Tibial nerve (tissue), 4 donors: ENCODE measurements at regions not wholly inside any gene's neighbourhood (a gene's known extent, or its start where the extent isn't known, plus 50 kb on each side); places are given as distances from the start of the nearest gene placed in this dataset.

Source experiments
- DNase-seq, 2 donors: peaks; one replicate each; pipeline ENCODE4 v3.0.0-alpha.2; 2019; ENCODE audit warnings: low spot score in 2 of 2
- H3K27ac ChIP-seq, 4 donors: fragments of 200-600 bp; sonication (generic) in 3 of 4; one replicate each; pipeline ENCODE4 v1.5.1; 2017 to 2019; ENCODE audit warnings: mild to moderate bottlenecking in 1 of 4
- H3K27me3 ChIP-seq, 2 donors: fragments of 200-600 bp; sonication (generic) in 1 of 2; one replicate each; pipeline versions ENCODE4 v1.5.1 to v1.6.0; 2017 to 2019
- H3K36me3 ChIP-seq, 3 donors: fragments of 200-600 bp; sonication (generic); one replicate each; pipeline ENCODE4 v1.5.1; 2018 to 2019
- H3K4me1 ChIP-seq, 4 donors: fragments of 200-600 bp; sonication (generic) in 3 of 4; one replicate each; pipeline ENCODE4 v1.5.1; 2017 to 2019
- H3K4me3 ChIP-seq, 4 donors: fragments of 200-600 bp; sonication (generic) in 3 of 4; one replicate each; pipeline ENCODE4 v1.5.1; 2017 to 2019; ENCODE audit warnings: mild to moderate bottlenecking in 1 of 4, moderate library complexity in 1 of 4
- H3K9me3 ChIP-seq, 4 donors: fragments of 200-600 bp; sonication (generic) in 3 of 4; one replicate each; pipeline ENCODE4 v1.5.1; 2017 to 2019
- EP300 ChIP-seq, 2 donors: sonication (generic); formaldehyde crosslinking; IDR thresholded peaks; one replicate each; pipeline ENCODE4 v1.6.1; 2017; ENCODE audit warnings: antibody characterized with exemption in 2 of 2, mild to moderate bottlenecking in 1 of 2
- POLR2A ChIP-seq, 2 donors: fragments of 450-650 bp; IDR thresholded peaks; one replicate each; pipeline ENCODE4 v1.6.1; 2017; ENCODE audit warnings: antibody characterized with exemption in 2 of 2, mild to moderate bottlenecking in 2 of 2, moderate library complexity in 2 of 2
- WGBS, 2 donors: methylation state at CpG; one replicate each; pipeline ENCODE4 v1.1.5; 2018; 5-methylcytosine and 5-hydroxymethylcytosine counted together
- TF ChIP-seq, protein P1 (sequence below), 5 experiments: fragments of 200-600 bp in 3 of 5; fragments of 450-650 bp in 2 of 5; sonication (generic) in 3 of 5; IDR thresholded peaks; one replicate each; pipeline ENCODE4 v1.5.1; 2016 to 2019; ENCODE audit warnings: antibody characterized with exemption in 5 of 5, mild to moderate bottlenecking in 3 of 5, moderate library complexity in 2 of 5

DNA sequence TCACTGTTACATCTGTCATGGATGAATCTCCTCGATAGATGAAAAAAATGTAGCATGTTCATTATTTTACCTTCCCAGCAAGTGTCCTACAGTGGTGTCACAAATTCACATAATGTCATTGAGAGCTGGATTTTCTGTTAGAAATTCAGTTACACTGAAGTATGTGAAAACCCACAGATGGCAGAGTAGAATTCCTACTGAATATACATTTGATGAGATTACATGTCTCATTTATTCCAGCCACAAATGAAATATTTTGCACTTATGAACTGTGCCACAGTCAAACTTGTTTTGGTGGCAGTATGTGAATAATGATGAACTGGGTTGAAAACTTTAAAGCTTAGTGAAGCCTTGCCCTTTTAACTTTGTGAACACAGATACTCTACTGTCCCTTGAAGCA, 301.9 kb upstream of the DPYD start:
- WGBS, 2 donors = 89 to 91% methylated on average over 1 of the region's 1 CpG
- Histone ChIP-seq H3K27me3 (no peaks in the 10 kb centered on the region), H3K27ac (no peak overlapping the region), H3K36me3 (no peaks in the 10 kb centered on the region), H3K4me3 (no peak overlapping the region), H3K9me3 (no peaks in the 10 kb centered on the region), H3K4me1 (no peaks in the 10 kb centered on the region)
- no peak for DNase-seq
- TF ChIP-seq EP300 (IDR thresholded peaks at IDR 0.05) (no peak), POLR2A (IDR thresholded peaks at IDR 0.05) (no peak)
- TF ChIP-seq, protein P1, sequence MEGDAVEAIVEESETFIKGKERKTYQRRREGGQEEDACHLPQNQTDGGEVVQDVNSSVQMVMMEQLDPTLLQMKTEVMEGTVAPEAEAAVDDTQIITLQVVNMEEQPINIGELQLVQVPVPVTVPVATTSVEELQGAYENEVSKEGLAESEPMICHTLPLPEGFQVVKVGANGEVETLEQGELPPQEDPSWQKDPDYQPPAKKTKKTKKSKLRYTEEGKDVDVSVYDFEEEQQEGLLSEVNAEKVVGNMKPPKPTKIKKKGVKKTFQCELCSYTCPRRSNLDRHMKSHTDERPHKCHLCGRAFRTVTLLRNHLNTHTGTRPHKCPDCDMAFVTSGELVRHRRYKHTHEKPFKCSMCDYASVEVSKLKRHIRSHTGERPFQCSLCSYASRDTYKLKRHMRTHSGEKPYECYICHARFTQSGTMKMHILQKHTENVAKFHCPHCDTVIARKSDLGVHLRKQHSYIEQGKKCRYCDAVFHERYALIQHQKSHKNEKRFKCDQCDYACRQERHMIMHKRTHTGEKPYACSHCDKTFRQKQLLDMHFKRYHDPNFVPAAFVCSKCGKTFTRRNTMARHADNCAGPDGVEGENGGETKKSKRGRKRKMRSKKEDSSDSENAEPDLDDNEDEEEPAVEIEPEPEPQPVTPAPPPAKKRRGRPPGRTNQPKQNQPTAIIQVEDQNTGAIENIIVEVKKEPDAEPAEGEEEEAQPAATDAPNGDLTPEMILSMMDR (IDR thresholded peaks at IDR 0.05) = no peak

DNA sequence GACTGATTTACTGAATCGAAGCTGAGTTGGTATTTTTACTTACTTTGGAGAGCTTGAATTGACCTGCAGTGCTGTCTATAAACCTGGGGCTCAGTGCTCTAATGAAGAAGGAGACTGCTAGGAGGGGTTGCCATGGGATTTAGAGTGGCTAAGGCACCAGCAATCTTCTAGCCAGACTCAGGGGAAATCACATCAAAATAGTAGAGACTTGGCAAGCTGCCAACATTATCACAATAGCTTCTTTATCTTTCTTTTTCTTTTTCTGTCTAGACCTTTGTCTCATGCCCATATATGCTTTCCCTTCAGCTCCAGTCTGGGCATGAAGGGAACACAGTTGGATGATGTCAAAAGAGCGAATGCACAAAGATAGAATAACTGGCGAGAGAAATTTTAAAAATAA, 301.1 kb upstream of the DPYD start:
- TF ChIP-seq, protein P1 (IDR thresholded peaks at IDR 0.05) = no peak
- TF ChIP-seq POLR2A (IDR thresholded peaks at IDR 0.05) (no peak), EP300 (IDR thresholded peaks at IDR 0.05) (no peak)
- Histone ChIP-seq H3K4me1 (no peaks in the 10 kb centered on the region), H3K27me3 (no peaks in the 10 kb centered on the region), H3K27ac (no peak overlapping the region), H3K9me3 (no peaks in the 10 kb centered on the region), H3K36me3 (no peaks in the 10 kb centered on the region), H3K4me3 (no peak overlapping the region)
- WGBS, 2 donors = 60 to 67% methylated on average over 3 of the region's 3 CpGs
- DNase-seq = no peak

DNA sequence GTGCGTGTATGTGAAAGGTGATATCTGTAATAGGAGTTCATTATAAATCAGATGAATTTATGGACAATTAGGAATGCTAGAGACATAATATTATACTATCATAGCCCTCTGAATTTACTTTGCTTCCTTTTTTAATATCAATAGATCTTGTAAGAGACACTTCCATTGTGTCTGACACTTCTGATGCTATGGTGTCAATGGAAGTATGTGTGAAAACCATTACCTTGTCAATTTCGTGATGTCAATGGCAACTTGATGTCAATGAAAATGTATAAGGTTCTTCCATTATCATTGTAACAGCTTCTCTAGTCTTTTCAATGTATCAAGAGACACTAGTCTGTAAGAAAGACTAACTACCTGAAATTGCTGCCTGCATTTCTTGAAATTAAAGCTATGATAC, 296.8 kb upstream of the DPYD start:
- no peaks in the 10 kb centered on the region for H3K27me3 ChIP-seq
- DNase-seq = no peak
- no peak overlapping the region for H3K4me3 ChIP-seq
- H3K9me3 ChIP-seq = no peaks in the 10 kb centered on the region
- no peaks in the 10 kb centered on the region for H3K4me1 ChIP-seq
- no peak for TF ChIP-seq EP300 (IDR thresholded peaks at IDR 0.05)
- no peak for TF ChIP-seq POLR2A (IDR thresholded peaks at IDR 0.05)
- TF ChIP-seq, protein P1 (IDR thresholded peaks at IDR 0.05) = no peak
- WGBS, 2 donors = 71 to 74% methylated on average over 2 of the region's 2 CpGs
- no peak overlapping the region for H3K27ac ChIP-seq
- no peaks in the 10 kb centered on the region for H3K36me3 ChIP-seq

DNA sequence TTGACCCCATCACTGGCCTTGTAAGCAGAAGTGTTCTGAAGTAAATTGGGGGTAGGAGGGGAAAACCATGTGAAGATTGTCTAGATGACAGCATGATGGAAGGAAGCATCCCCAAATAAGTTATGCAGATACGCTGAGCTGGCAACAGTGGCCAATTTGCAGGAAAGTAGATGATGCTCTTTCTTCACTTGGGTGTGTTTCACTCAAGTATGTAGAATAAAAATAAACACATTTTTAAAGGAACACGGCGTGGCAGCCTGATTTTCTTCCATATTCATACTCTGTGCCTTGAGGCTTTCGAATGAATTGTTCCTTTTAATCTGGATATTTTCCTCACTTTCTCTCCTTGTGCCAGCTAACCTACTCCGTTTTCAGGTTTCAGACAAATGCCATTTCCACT, 295.5 kb upstream of the DPYD start:
- no peak for DNase-seq
- no peaks in the 10 kb centered on the region for H3K27me3 ChIP-seq
- TF ChIP-seq, protein P1 (IDR thresholded peaks at IDR 0.05) = no peak
- TF ChIP-seq POLR2A (IDR thresholded peaks at IDR 0.05) (no peak), EP300 (IDR thresholded peaks at IDR 0.05) (no peak)
- H3K4me3 ChIP-seq = no peak overlapping the region
- H3K9me3 ChIP-seq = no peaks in the 10 kb centered on the region
- 75 to 76% methylated on average over 5 of the region's 5 CpGs for WGBS, 2 donors
- H3K27ac ChIP-seq = no peak overlapping the region
- no peaks in the 10 kb centered on the region for H3K36me3 ChIP-seq
- no peaks in the 10 kb centered on the region for H3K4me1 ChIP-seq

DNA sequence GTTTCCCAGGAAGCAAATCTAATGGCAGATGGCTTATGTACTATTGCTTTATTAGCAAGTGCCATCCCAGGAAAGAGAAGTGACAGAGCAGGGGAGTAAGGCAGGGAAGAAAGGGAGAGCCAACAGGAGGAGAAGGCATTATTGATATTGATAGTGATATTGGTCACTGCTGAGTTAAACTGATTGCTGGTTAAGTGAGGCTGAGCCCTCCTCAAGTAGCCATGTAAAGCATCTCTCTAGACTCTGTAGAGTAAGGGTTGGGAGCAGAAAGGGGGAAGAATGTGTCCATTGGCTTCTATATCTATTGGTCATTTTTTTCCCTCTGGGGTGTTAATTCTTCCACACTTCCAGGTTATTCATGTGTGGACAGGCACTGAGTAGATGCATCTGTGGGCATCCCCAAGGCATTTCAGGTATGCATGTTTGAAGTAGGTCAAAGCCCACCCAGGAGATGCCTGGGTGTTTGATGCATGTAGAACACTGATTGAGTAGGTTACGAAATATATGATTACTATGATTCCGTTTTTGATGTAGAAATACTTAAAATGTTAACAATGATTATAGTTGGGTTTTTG, 290.5 kb upstream of the DPYD start:
- no peak overlapping the region for H3K27ac ChIP-seq
- no peaks in the 10 kb centered on the region for H3K36me3 ChIP-seq
- no peak overlapping the region for H3K4me3 ChIP-seq
- H3K27me3 ChIP-seq = no peaks in the 10 kb centered on the region
- DNase-seq = no peak
- no peak for TF ChIP-seq POLR2A (IDR thresholded peaks at IDR 0.05)
- TF ChIP-seq, protein P1 (IDR thresholded peaks at IDR 0.05) = no peak
- no peak for TF ChIP-seq EP300 (IDR thresholded peaks at IDR 0.05)
- WGBS, 2 donors = 91 to 95% methylated on average over 2 of the region's 2 CpGs
- H3K9me3 ChIP-seq = no peaks in the 10 kb centered on the region
- no peaks in the 10 kb centered on the region for H3K4me1 ChIP-seq
